ENCODE measurements at regions not wholly inside any gene's neighbourhood (a gene's known extent, or its start where the extent isn't known, plus 50 kb on each side); places are given as distances from the start of the nearest gene placed in this dataset.

GRCh38 chr2:16314691-16315457 is 350.8 kb downstream of the CYRIA start:
- H3K27me3 ChIP-seq (replicated peaks in 1 of 4; ENCODE audit: control extremely low read depth in 1 of 4, control insufficient read depth in 3 of 4, insufficient read depth in 4 of 4, low read length in 3 of 4), result peaks cover 0 to 4% (median 0%) of the 10 kb centered on the region in 4 experiments
- H2AFZ ChIP-seq (ENCODE audit: insufficient read depth, low read depth, low read length, poor library complexity, severe bottlenecking), result no peak overlapping the region
- H3K4me3 Mint-ChIP-seq, result no peak overlapping the region
- no peak overlapping the region for H3K27ac Mint-ChIP-seq
- no peaks in the 10 kb centered on the region for H4K20me1 ChIP-seq (ENCODE audit: control insufficient read depth, insufficient read depth, low read length, poor library complexity, severe bottlenecking)
- H3K4me1 Mint-ChIP-seq, result peaks cover 3% of the 10 kb centered on the region
- H3K4me2 ChIP-seq (replicated peaks; ENCODE audit: low read depth, low read length, poor library complexity, severe bottlenecking), result no peak overlapping the region
- no peaks in the 10 kb centered on the region for H3K36me3 ChIP-seq (replicated peaks in 1 of 2; ENCODE audit: control extremely low read depth in 1 of 2, control insufficient read depth in 1 of 2, extremely low read depth in 1 of 2, insufficient read depth in 2 of 2, low read length in 1 of 2)
- no peak overlapping the region for H3K9ac ChIP-seq (ENCODE audit: low read length)
- DNase-seq, result no peak
- H3K9me3 ChIP-seq (ENCODE audit: control extremely low read depth in 1 of 3, control insufficient read depth in 2 of 3, insufficient read depth in 1 of 3, low read length in 2 of 3), result no peaks in the 10 kb centered on the region
- no peak overlapping the region for H3K4me3 ChIP-seq (ENCODE audit: control extremely low read depth in 1 of 5, extremely low read depth in 1 of 5, insufficient read depth in 1 of 5, low read depth in 2 of 5, low read length in 4 of 5)
- ChIA-PET POLR2A (no interaction called here), CTCF (no interaction called here)
- H3K79me2 ChIP-seq (ENCODE audit: control insufficient read depth, insufficient read depth, low read length), result no peaks in the 10 kb centered on the region
- intact Hi-C loops (cut with micrococcal nuclease), result no loop called here
- ATAC-seq (ENCODE audit: low read depth), result no peak
- no peak overlapping the region for H3K27ac ChIP-seq (ENCODE audit: low read length in 2 of 2)
- TF ChIP-seq CTCF (IDR thresholded peaks at IDR 0.05), result no peak
- TF ChIP-seq EZH2 (IDR thresholded peaks at IDR 0.05; ENCODE audit: borderline replicate concordance, insufficient read depth, low read depth, low read length, poor library complexity, severe bottlenecking), result no peak
- no peaks in the 10 kb centered on the region for H3K4me1 ChIP-seq (ENCODE audit: control insufficient read depth in 2 of 2, insufficient read depth in 2 of 2, low read length in 2 of 2)
- H3K9me3 Mint-ChIP-seq (ENCODE audit: insufficient read depth), result no peaks in the 10 kb centered on the region
- WGBS (ENCODE audit: insufficient coverage), result 65% methylated on average over 4 of the region's 8 CpGs
- peaks cover 13% of the 10 kb centered on the region for H3K27me3 Mint-ChIP-seq

- ATAC-seq (ENCODE audit: low read depth) (no peak), DNase-seq (no peak)
- WGBS (ENCODE audit: insufficient coverage), result no CpG with 5 or more reads among the region's 1 CpG
- ChIA-PET POLR2A (no interaction called here), CTCF (no interaction called here)
- no peak overlapping the region for H3K27ac Mint-ChIP-seq
- H3K4me3 Mint-ChIP-seq, result no peak overlapping the region
- Histone ChIP-seq H4K20me1 (ENCODE audit: control insufficient read depth, insufficient read depth, low read length, poor library complexity, severe bottlenecking) (no peaks in the 10 kb centered on the region), H3K36me3 (replicated peaks in 1 of 2; ENCODE audit: control extremely low read depth in 1 of 2, control insufficient read depth in 1 of 2, extremely low read depth in 1 of 2, insufficient read depth in 2 of 2, low read length in 1 of 2) (no peaks in the 10 kb centered on the region), H3K79me2 (ENCODE audit: control insufficient read depth, insufficient read depth, low read length) (no peaks in the 10 kb centered on the region), H3K4me1 (ENCODE audit: control insufficient read depth in 2 of 2, insufficient read depth in 2 of 2, low read length in 2 of 2) (no peaks in the 10 kb centered on the region), H3K27ac (ENCODE audit: low read length in 2 of 2) (no peak overlapping the region), H3K9me3 (ENCODE audit: control extremely low read depth in 1 of 3, control insufficient read depth in 2 of 3, insufficient read depth in 1 of 3, low read length in 2 of 3) (no peaks in the 10 kb centered on the region), H3K9ac (ENCODE audit: low read length) (no peak overlapping the region), H3K4me3 (ENCODE audit: control extremely low read depth in 1 of 5, extremely low read depth in 1 of 5, insufficient read depth in 1 of 5, low read depth in 2 of 5, low read length in 4 of 5) (no peak overlapping the region), H3K27me3 (replicated peaks in 1 of 4; ENCODE audit: control extremely low read depth in 1 of 4, control insufficient read depth in 3 of 4, insufficient read depth in 4 of 4, low read length in 3 of 4) (peaks cover 0 to 4% (median 0%) of the 10 kb centered on the region in 4 experiments), H3K4me2 (replicated peaks; ENCODE audit: low read depth, low read length, poor library complexity, severe bottlenecking) (no peak overlapping the region), H2AFZ (ENCODE audit: insufficient read depth, low read depth, low read length, poor library complexity, severe bottlenecking) (no peak overlapping the region)
- peaks cover 3% of the 10 kb centered on the region for H3K4me1 Mint-ChIP-seq
- intact Hi-C loops (cut with micrococcal nuclease), result no loop called here
- no peaks in the 10 kb centered on the region for H3K9me3 Mint-ChIP-seq (ENCODE audit: insufficient read depth)
- no peak for TF ChIP-seq EZH2 (IDR thresholded peaks at IDR 0.05; ENCODE audit: borderline replicate concordance, insufficient read depth, low read depth, low read length, poor library complexity, severe bottlenecking)
- no peak for TF ChIP-seq CTCF (IDR thresholded peaks at IDR 0.05)
- peaks cover 13% of the 10 kb centered on the region for H3K27me3 Mint-ChIP-seq
Measured at GRCh38 chr2:16314001-16314400, 351.6 kb downstream of the CYRIA start.

All from B cell (primary cell).